ENCODE measurements at regions not wholly inside any gene's neighbourhood (a gene's known extent, or its start where the extent isn't known, plus 50 kb on each side); places are given as distances from the start of the nearest gene placed in this dataset.
"Not testable (repeated sequence)": the region's sequence is repeated elsewhere in the genome, so short reads cannot be mapped to it uniquely, and the experiment has no call there.

DNA sequence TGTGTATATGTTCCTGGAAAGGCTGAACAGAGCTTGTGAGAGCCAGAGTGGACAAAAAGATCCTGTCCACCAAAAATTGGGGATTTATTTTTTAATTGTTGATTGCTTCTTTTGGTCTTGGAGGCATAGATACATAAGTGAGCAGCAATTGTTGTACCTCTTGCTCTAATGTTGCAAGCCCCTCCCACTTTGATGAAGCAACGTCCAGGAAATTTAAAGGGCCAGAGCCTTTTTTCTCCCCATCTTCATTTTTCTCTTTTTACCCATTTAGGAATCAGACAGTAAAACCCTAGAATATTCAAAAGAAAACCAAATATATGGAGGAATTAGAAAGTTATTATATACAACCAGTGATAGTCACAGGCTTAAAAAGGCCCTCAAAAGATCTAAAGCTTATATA is 871.8 kb upstream of the NRXN1 start:
- Mint-ChIP-seq H3K36me3 (ENCODE audit: low read depth) (no peaks in the 10 kb centered on the region), H3K9me3 (no peaks in the 10 kb centered on the region), H3K4me1 (no peaks in the 10 kb centered on the region), H3K27me3 (ENCODE audit: low read depth, poor library complexity) (no peaks in the 10 kb centered on the region), H3K4me3 (no peak overlapping the region), H3K27ac (no peak overlapping the region)
- TF ChIP-seq CTCF (IDR thresholded peaks at IDR 0.05), result no peak
- no peak for DNase-seq

GRCh38 chr2:51899643-51900042 is 867.7 kb upstream of the NRXN1 start:
- no peak for TF ChIP-seq CTCF (IDR thresholded peaks at IDR 0.05)
- no peaks in the 10 kb centered on the region for H3K4me1 Mint-ChIP-seq
- no peaks in the 10 kb centered on the region for H3K9me3 Mint-ChIP-seq
- DNase-seq, result no peak
- H3K27ac Mint-ChIP-seq, result no peak overlapping the region
- H3K4me3 Mint-ChIP-seq, result no peak overlapping the region
- H3K27me3 Mint-ChIP-seq (ENCODE audit: low read depth, poor library complexity), result no peaks in the 10 kb centered on the region
- H3K36me3 Mint-ChIP-seq (ENCODE audit: low read depth), result no peaks in the 10 kb centered on the region

- not testable (repeated sequence) for H3K4me1 Mint-ChIP-seq
Measured at GRCh38 chr2:51894584-51894983, 862.7 kb upstream of the NRXN1 start.

DNA sequence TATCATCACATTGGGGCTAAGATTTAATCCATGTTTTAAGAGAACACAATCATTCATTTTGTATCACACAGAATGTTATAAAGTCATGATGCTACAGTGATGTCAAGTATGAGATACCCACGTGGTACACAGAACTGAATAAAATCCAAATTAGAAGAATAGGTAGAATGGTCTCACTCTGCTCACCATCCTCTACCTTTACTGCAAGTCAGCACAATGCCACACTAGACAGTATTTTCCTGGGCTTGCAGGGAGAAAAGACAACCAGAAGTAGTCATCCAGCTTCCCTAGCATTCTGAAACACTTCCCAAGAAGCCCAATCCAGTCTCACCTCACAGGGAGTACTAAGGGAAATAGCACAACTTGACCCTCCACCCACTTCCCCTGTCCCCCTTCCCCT is 856.2 kb upstream of the NRXN1 start:
- no peak overlapping the region for H3K27ac Mint-ChIP-seq
- H3K4me3 Mint-ChIP-seq, result no peak overlapping the region
- TF ChIP-seq CTCF (IDR thresholded peaks at IDR 0.05), result no peak
- H3K4me1 Mint-ChIP-seq, result no peaks in the 10 kb centered on the region
- no peak for DNase-seq
- peaks cover 23% of the 10 kb centered on the region for H3K9me3 Mint-ChIP-seq
- H3K36me3 Mint-ChIP-seq (ENCODE audit: low read depth), result no peaks in the 10 kb centered on the region
- H3K27me3 Mint-ChIP-seq (ENCODE audit: low read depth, poor library complexity), result no peaks in the 10 kb centered on the region

More at GRCh38 chr2:51894584-51894983, 862.7 kb upstream of the NRXN1 start:
- not testable (repeated sequence) for H3K27ac Mint-ChIP-seq; DNase-seq; H3K36me3 Mint-ChIP-seq (ENCODE audit: low read depth); H3K27me3 Mint-ChIP-seq (ENCODE audit: low read depth, poor library complexity); H3K4me3 Mint-ChIP-seq
- peaks cover 23% of the 10 kb centered on the region for H3K9me3 Mint-ChIP-seq

- Mint-ChIP-seq H3K27me3 (ENCODE audit: low read depth, poor library complexity) (no peaks in the 10 kb centered on the region), H3K27ac (no peak overlapping the region), H3K4me3 (no peak overlapping the region), H3K9me3 (peaks cover 49% of the 10 kb centered on the region), H3K4me1 (no peaks in the 10 kb centered on the region), H3K36me3 (ENCODE audit: low read depth) (no peaks in the 10 kb centered on the region)
- no peak for DNase-seq
- TF ChIP-seq CTCF (IDR thresholded peaks at IDR 0.05), result no peak
Measured at GRCh38 chr2:51881673-51882072, 849.7 kb upstream of the NRXN1 start.

GRCh38 chr2:51880153-51880552 is 848.2 kb upstream of the NRXN1 start:
- Mint-ChIP-seq H3K4me3 (no peak overlapping the region), H3K9me3 (peaks cover 53% of the 10 kb centered on the region), H3K36me3 (ENCODE audit: low read depth) (no peaks in the 10 kb centered on the region), H3K4me1 (no peaks in the 10 kb centered on the region), H3K27me3 (ENCODE audit: low read depth, poor library complexity) (no peaks in the 10 kb centered on the region), H3K27ac (no peak overlapping the region)
- DNase-seq, result no peak
- TF ChIP-seq CTCF (IDR thresholded peaks at IDR 0.05), result no peak
